NCI-H2227 treated with DMSO at 0.1 percent for 48 hours (cell line): ENCODE measurements at regions not wholly inside any gene's neighbourhood (a gene's known extent, or its start where the extent isn't known, plus 50 kb on each side); places are given as distances from the start of the nearest gene placed in this dataset.

Source experiments
- DNase-seq: peaks from one replicate; lab custom pipeline; 2025; lab: John Stamatoyannopoulos, UW

DNA sequence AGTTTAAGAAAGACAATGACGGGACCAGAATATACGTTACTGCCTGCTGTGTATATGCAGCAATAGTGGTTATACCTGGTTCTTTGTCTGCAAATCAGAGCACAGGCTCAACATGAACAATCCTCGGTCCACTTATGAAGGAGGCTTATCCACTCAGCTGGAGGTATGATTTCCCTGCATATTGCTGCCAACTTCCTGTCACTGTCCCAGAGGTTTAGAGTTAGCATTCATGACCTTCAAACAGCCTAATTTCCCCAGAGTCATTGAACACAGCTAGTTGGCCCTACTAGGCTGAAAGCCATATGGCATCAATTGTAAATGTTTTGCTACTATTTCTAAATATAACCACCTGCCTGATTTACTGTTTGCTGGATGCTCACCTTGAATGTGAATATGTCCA is 224.9 kb upstream of the ZNF717 start:
- DNase-seq, result no peak

DNA sequence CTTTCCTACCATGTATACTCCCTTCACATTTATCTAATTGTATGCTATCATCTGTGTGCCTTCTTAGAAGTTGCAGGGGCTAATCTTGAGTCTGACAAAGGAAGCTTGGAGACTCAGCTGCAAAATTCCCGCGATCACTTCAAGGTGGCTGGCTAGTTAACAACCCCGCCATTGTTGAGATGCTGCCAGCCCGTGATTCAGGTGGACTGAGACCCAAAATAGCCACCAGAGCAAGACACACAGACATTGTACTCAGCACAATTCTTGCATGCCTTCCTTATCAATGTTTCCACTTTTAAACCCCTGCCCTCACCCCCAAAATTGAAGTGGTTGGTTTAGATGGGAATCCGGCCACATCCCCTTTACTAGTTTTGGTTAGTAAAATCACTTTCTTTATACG is 225.8 kb upstream of the ZNF717 start:
- DNase-seq, result no peak

DNA sequence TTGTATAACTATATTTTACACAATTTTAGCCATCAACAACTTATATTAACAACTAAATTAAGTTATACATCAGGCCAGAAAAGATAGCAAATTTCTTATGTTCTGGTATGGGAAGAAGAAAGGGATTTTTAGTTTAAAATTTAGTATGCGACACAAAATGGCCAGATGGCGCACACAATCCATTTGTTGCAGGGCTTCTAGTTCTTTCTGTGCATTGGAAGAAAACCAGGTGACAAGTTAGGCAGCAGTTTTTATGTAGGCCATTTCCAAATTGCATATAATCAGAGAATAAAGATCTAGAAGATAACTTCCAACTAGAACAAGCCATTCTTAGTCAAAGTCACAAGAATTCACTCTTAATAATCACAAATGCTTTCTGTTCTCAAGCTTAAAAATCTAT is 230.1 kb upstream of the ZNF717 start:
- no peak for DNase-seq

DNA sequence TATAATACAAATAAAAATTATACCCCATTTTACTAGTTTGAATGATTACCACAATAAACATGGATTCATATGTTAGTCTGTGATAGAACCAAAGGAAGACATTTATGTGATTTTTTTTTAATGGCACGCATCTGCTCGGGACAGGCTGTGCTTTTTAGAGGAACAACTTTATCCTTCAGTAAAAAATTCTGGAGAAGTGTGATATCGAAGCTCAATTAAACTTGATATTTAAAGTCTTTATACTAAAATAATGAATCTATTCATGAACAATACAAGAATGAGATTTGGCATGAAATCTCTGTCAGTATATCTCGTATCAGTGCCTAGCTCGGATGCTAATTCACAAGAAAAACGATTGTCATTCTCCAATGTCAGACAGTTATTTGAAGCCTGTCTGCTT is 230.8 kb upstream of the ZNF717 start:
- no peak for DNase-seq

DNA sequence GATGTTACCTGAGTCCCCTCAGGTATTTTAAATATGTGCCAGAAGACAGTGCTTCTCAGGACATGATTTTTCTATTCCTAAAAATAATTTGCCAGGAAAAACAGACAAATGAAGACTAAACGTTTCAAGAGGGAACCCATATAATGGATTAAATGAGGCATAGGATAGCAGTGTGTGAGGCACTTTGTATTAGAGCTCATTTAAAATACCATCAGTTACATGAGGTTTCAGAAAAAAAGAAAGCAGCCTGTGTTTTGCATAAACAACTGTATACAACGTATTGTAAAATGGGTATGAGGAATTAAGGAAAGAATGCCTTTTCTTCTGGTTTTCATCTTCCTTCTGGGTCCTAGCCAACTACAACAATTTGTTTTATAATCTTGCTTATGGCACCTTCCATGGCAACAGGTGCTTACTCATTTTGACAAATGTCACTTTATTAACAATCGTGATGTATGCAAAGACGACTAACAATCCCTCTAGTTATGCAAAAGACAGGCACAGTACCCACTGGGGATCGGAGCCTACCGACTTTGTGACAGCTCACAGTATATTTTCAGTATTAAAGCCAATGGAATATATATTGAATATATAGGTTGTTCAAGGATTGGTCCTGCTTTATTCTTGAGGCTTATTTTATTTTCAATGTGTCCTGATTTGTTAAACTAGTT is 231.6 kb upstream of the ZNF717 start:
- no peak for DNase-seq

DNA sequence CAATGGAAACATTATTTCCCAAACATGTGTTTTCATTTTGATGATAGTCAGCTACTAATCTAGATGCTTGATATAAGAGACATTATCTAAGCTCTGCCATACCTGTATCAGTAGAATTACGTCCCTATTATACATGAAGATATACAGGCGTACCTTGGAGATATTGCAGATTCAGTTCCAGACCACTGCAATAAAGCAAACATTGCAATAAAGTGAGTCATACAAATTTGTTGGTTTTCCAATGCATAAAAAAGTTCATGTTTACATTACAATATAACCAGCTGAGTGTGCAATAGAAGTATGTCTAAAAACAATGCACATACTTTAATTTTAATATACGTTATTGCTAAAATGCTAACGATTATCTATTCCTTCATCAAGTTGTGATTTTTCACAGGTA is 236.0 kb upstream of the ZNF717 start:
- no peak for DNase-seq

DNA sequence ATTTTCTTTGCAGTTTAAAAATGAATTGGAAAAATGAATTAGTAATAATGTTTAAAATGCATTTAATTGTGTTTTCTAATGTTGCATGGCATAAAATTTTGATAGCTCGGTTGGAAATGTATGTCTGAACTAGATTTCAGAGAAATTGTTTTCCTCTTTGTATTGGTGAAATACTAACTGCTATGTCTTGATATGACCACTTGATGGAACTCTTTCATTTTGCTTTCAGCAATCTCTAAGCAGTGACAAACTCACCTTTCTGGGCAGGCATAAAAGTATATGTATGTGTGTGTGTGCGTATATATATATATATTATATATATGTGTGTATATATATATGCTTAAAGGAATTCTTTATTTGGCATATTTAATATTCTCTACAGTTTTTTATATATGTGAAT is 239.3 kb upstream of the ZNF717 start:
- DNase-seq, result no peak

DNA sequence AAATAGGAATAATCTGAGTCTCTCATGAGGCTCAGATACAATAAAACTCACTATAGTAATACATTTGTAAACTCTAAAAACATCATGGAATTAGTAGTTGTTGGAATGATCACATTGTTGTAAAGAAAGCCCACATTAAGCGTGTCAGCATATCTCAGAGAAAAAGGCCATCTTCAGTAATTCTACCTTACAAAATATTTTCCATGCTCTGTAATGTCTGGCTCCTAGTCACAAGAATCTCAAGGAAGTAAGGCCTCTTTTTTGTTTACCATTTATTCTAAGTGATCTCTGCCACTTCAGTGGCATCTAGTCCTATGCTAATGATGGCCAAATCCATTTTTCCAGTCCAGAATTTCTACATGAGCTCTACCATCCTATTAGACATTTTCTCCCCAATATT is 240.2 kb upstream of the ZNF717 start:
- no peak for DNase-seq

DNA sequence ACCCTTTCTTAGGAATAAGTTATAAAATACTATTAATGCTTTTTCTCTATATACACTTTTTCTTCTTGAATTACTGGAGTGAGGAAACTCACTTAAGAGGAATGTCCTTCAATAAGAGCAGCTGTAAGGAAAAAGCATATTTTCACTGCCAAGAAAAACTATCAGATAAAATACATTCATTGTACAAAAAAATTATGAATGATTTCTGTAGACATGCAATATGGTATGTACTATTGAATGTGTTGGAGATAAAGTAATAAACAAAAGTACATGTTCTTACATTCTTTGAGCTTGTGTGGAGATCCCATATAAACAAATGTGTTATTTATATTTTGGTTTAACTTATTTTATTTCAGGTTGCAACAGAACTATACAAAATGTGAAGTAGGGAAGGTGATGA is 241.0 kb upstream of the ZNF717 start:
- no peak for DNase-seq

DNA sequence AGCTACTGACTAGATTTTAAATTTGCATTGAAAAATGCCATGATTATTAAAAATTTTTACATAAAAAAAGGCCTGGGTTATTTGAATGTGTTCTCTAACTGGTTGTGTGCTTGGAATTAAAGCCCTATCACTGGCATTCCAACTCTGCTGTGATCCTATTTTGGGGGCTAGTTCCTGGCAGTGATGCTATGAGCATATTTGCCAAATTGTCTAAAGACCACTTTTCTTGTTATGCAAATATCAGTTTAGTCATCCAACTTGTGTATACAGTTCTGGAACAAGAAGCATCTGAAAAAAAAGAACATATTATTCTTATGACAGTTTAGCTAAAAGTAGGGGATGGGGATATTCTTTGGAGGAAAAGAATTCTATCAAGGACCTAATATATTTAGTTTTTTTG is 243.4 kb upstream of the ZNF717 start:
- no peak for DNase-seq

DNA sequence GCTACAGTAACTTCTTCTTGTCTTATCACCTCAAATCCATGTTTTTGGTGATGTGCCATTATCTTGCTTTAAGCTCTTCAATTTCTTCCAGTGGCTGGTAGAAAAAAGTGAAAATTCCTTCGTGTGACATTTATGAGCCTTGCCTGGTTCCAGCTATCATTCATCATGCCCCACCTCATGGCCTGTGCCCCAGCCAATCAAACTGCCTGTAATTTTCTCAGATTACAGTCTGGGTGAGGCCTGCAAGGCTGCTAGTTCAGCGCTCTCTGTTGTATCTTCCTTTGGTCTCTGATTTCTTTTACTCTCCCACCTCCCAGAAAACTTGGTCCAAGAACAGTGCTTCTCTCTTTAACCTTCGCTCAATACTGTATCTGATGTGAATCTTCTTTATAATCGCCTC is 249.3 kb upstream of the ZNF717 start:
- DNase-seq, result no peak

DNA sequence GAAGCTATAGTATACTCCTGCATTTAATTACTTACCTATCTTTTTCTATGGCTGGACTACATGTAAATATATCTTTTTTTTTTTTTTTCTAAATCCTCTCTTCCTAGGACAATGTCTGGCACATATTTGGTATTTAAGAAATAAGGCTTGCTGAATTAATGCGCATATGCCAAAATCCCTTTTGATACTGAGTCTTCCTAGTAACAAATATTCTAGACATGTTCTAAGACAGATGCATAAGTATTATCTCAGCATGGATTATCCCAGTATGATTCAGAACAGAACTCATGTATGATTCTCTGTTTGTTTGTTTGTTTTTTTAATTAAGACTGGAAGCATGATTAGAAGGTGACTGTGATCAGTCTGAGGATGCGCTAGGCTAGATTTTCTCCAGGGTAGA is 249.8 kb upstream of the ZNF717 start:
- no peak for DNase-seq

DNA sequence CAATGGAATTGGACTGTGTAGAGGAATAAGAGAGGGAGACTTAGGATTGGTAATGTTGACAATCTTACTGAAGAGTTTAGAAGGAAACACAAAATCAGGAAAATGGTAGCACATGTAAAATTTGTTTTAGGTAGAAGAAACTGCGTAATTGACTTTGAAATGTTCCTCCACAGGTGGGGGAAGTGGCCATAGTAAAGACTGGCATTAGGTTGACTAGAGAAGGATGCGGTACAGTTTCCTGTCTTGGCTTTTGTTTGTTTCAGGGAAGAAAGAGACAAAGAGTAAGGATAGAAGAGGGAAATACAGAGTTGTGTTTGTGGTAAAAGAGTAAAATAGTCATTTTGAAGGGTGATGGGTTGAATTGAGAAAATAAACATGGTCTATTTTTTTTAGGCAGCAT is 253.6 kb upstream of the ZNF717 start:
- DNase-seq, result no peak

DNA sequence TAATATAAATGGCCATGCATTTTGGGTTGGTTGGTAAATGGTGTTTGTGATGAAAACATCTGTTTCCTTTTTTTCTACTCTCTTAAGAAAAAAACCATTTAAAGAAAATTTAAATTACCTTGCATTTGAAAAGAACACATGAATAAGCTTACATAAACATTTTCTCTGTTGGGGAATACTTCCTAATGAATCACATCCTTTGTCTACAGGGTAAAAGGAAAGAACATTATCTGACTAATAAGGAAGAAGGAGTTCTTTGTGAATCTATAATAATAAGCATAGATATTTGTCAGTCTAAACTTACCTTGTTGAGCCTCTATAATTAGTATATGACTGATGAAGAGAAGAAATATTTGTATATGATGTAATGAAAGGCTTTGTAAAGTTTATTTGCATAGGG is 254.1 kb upstream of the ZNF717 start:
- DNase-seq, result no peak

DNA sequence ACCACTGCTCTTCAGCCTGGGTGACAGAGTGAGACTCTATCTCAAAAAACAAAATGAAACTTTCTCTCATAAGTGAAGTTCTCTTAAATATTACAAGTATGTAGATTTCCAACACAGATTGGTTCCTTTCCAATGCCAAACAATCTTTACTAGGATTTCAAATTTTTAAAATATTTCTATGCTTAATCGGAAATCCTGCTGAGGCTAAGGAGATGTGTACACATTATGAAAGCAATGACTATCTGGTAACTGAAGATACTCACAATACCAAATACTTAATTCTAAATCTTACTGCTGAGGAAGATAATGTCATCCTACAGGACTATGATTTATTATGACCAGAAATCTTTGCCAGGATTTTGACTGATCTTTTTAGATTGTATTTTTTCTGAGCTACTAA is 255.6 kb upstream of the ZNF717 start:
- no peak for DNase-seq

DNA sequence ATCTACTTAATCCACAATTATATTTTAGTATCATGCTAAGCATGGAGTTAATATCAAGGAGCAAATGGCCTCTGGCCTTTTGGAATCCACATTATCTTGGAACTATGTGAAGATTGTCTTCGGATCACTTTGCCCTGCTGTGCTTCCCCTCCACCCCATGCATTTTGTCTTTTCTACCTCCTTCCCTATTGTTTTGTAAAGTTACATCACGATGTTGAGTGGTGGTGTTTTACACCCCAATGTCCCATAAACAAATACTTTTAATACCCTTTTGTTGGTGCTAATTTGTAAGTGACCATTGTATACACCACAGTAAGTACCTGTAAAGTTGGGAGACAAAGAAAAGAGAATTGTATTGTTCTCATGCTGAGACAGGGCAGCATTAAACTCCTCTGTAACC is 258.4 kb upstream of the ZNF717 start:
- DNase-seq, result no peak

DNA sequence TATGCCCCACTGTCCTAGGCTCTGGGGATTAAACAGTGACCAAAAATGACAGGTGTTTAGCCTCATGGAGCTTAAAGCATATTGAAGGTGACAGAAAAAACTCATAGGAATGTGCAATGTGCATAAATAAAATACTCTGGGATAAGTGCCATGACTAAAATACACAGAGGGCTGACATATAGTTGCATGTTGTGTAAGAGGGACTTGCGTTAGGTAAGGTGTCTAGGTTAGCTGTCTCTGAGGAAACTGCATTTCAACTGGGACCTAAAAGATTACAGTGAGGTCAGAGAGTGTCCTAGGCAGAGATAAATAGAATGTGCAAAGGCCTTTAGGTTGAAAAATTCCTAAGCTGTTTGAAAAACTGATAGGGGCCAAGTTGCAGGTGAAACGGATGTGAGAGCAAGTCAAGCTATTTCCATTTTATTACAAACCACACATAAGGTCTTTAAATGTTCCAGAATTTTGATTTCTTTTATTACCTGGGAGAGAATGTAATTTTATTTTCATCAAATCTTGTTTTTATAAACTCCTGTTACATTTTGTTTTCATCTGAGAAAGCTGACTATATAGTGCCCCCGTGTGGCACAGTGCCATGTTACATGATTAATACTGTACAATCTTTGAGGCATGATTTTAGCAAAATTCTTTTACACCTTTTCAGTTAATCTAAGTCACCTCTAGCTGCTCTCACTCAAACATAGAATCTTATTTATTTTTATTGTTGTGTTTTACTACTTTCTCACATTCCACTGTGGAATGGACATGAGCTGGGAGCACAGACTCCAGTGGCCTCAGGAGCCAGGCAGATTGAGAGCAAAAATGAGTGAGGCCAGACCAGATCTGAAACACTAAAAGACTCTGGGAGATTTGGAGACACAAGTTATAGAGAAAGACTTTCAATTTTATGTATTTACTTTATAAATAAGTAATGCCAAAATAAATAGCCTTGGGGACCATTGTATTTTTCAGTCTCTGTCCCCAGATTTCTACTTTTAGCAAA is 259.6 kb upstream of the ZNF717 start:
- no peak for DNase-seq

DNA sequence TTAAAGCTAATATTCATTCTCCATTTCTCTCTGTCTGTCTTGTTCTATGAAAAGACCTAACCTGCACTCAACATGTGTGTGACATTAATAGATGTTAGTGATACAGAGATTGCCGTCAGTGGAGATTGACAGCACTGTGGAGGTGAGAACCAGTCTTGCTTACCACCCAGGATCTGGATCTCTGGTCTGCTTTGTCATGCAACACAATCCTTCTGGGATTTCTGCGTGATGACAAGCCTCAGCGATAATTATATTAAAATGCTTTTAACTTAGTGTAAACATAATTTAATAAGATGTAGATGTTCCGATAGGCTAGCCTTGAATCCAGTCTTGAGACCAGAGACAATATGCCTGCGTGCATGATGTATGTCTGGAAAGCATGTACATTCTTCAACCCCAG is 262.0 kb upstream of the ZNF717 start:
- no peak for DNase-seq

DNA sequence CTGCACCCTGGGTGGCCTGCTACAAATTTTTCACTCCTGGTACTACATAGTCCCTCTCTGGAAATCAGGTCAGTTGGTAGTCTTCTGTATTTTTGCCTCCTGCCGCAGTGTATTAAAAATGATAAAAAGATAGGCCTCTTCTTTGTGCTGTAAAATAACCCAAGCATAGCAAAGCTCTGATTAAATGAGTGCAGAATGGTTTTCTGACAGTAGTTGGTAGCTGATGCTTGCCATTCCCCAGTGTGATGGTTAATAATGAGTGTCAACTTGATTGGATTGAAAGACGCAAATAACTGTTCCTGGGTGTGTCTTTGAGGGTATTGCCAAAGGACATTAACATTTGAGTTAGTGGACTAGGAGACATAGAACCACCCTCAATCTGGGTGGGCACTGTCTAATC is 264.4 kb upstream of the ZNF717 start:
- no peak for DNase-seq

DNA sequence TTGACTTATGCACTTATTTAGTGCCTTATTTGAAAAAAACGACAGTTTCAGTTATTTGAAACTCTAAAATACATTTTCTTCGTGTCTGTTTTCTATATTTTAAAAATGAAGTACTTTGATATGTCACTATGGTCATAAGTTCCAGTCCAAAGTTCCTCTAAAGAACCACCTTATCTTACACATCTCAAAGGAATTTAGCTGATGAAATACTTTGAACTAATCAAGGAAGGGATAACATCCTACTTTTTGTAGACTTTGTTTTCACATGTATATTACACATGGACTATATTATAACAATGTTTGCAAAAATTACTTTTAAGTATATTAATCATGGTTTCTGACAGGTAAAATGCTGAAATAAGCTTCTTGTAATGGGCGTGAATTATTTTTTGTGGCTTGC is 265.8 kb upstream of the ZNF717 start:
- no peak for DNase-seq

DNA sequence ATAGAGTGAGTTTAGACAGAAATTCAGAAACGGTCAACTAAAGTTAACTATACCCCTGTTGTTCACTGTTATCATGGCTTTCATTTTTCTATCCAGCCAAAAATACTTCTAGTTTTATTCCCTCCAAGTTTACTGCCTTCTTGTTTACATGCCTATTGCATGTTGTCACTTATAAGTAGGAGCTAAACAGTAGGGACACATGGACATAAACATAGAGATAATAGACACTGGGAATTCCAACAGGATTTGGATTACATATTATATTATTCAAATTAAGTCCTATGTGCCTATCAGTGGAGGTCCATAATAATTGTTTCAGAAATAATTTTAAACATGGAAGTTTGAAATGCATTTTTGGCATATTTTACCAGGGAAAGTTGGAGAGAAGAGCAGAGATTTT is 269.1 kb upstream of the ZNF717 start:
- DNase-seq, result no peak

DNA sequence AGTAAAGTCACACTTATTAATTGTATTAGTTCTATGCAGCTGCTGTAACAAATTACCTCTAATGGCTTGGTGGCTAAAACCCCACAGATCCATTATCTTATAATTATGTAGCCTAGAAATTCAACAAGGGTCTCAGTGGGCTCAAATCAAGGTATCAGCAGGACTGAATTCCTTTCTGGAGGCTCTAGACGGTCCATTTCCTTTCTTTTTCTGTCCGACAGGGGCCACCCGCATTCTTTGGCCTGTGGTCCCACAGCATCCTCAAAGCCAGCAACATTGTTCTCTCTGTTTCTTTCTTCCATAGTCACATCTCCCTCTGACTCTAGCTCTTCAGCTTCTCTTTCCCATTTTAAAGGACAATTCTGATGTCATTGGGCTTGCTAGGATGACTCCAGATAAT is 276.3 kb upstream of the ZNF717 start:
- no peak for DNase-seq

DNA sequence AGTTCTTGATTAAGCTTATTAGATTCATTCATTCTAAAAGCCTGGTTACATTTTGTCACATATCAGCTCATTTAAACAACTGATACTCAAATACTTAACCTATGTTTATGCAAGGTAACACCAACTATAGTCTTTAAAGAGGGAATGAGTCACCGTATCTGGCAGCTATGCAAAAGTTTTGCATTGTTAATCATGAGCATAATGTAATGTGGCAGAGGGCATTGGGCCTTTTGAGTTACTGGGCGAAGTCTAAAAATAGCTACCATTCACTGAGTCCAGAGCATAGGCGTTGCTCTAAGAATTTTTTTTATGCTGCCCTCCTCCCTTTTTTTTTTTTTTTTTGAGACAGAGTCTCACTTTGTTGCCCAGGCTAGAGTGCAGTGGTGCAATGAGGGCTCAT is 277.7 kb upstream of the ZNF717 start:
- no peak for DNase-seq

DNA sequence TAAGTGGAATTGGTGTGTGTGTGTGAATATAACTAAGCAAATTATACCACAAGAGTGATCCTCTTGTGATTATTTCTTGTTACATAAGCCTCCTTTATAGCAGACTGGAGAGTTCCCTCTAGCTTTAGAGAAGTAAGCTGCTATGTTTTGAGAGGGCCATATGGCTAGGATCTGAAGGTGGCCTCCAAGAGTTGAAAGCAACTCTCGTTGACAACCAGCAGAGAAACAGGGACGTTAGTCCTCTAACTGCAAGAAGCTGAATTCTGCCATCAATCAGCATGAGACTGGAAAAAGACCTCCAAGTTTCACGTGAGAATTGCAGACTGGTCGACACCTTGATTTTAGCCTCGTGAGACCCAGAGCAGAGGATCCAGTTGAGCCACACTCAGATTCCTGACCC is 278.5 kb upstream of the ZNF717 start:
- DNase-seq, result no peak
